ENCODE measurements at regions not wholly inside any gene's neighbourhood (a gene's known extent, or its start where the extent isn't known, plus 50 kb on each side); places are given as distances from the start of the nearest gene placed in this dataset.
A peak's percentile ranks its signal among the peaks of the same experiment; 100 is the strongest.
"Not testable (repeated sequence)": the region's sequence is repeated elsewhere in the genome, so short reads cannot be mapped to it uniquely, and the experiment has no call there.

DNA sequence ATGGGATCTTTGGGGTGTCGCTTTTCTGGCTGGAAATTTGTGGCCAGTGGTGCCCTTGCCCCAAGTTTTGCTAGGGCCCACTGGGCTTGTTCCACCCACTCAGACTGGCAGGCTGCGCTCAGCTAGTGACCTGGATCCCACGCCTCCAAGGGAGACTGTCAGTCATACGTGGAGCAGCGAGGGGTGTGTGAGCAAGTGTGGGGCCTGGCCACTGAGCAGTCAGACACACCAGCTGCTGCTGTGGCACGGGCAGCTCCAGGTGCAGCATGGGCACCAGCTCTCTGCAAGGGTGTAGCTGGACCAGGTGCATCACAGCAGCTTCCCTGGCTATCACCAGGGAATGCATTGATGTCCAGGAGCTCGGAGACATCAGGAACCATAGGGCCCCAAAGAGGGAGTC lies 327.0 kb downstream of the NR4A2 start:
- DNase-seq = no peak

DNA sequence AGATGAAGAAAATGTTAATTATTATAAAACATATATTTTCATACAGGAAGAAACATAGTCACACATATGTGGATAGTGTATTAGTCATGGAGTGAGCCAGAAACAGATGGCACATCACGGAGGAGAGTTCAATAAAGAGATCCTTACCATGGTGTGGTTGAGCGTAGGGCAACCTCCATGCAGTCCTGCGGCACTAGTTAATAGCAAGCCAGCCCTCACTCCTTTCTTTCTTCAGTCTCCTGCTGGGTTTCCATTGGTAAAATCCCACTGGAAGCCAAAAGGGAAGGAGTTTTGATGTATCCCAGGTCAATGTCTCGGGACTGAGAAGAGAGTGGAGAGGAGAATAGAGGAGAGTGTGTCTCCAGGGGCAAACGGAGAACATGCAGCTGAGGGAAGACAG lies 328.1 kb downstream of the NR4A2 start:
- no peak for DNase-seq

DNA sequence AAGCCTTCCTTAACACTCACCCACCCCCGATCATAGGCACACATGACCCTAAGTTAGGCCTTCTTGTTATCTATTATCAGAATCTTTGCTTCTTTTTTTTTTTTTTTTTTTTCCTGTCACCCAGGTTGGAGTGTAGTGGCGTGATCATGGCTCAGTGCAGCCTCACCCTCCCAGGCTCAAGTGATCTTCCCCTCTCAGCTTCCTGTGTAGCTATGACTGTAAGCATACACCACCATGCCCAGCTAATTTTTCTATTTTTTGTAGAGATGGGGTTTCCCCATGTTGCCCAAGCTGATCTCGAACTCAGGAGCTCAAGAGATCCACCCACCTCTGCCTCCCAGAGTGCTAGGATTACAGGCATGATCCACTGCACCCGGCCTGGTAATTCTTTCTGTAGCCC lies 328.7 kb downstream of the NR4A2 start:
- DNase-seq = no peak

DNA sequence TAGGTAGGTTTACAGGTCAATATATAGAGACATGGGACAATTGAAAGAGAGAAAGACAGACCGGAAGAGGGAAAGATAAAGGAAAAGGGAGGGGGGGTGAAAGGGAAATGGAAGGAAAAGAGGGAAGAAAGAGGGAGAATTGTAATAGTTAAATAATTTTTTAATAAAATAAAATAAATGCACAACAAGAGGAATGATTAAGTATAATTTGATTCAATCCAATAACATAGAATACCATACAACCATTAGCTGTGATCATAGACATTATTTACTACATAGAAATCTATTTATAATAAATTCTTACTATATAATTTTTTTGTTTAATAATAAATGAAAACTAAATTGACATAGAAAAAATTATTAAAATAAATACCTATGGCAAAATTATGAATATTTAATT lies 330.7 kb downstream of the NR4A2 start:
- no peak for DNase-seq

DNA sequence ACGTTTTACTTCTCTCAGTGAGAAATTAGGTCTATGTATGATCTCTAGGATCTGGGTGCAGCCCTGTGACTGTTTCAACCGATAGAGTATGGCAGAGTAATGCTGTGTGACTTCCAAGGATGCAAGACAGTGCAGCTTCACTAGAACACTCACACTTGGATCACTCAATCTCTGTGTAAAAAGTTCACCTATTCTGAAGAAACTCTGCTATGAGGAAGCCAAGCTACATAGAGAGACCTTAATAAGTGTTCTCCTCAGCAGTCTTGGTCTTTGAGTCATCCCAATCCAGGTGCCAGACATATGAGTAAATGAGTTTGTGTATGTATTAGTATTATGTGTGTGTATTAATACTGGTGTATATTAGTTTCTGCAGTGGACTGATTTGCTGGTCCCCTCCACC lies 335.0 kb downstream of the NR4A2 start:
- DNase-seq = no peak

DNA sequence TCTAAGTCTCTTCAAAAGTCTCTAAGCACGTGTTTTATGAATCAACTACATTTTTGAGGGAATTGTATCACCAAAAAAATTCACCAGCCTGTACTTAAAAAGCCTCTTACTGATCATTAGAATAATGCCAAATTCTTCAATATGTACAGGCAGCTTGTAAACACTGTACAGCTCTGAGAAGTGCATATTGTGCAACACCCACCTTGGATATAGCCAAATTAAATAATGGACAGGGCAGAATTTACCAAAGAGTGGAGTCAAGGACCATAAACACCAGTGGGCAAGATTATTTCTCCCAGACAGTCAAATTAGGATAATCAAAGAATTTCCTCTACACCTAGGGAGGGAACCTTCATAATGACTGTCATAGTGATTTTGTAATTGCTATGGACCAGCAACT lies 338.2 kb downstream of the NR4A2 start:
- no peak for DNase-seq

DNA sequence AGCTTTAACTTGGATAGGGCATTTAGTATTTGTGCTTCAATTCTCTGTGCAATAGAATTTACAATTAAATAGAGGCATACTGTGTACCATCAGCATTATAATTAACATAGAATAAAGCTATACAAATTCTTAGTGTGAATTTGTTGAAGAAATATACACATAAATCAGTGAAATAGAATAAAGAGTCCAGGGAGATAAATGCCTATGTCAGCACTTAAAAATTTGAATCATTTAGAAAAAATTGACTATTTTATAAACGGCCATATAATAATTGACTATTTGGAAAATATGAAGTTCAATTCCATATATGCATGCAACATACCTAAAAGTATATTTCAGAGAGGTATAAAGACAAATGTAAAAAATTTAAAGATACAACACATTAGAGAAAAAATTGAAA lies 348.7 kb downstream of the NR4A2 start:
- DNase-seq = no peak

DNA sequence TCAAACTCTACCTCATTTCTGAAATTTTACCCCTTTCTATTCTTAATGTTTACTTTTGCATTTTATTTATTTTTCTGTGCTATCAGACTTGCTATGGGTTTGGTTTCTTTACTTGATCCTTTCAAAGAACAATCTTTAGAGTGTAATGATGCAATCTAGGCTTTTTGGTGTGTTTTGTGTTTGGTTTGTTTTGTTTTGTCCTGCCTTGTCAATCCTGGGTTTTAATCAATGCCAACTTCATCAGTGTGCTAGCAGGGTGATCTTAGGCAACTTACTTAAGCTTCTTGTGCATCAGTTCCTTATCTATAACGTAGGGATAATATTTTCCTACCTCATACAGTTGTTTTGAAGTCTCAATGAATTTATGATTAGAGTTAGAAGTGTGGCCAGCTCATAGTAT lies 350.4 kb downstream of the NR4A2 start:
- DNase-seq = no peak

DNA sequence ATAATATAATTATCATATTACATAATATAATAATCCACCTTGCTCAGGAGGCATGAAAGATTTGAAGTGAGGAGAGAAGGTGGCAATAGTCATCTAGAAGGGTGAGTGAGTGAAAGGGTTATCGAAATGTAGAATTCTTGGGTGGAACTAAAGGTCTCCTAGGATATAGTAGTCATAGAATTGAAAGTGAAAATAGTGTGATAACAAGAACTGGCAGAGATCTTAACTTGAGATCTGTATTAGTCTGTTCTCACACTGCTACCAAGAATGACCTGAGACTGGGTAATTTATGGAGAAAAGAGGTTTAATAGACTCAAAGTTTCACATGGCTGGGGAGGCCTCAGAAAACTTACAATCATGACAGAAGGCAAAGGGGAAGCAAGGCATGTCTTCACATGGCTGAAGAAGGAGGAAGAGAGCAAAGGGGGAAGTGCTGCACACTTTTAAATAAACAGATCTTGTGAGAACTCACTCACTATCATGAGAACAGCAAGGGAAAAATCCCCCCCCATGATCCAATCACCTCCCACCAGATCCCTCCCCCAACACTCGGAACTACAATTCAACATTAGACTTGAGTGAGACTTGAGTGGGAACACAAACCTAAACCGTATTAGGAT lies 351.5 kb downstream of the NR4A2 start:
- no peak for DNase-seq

DNA sequence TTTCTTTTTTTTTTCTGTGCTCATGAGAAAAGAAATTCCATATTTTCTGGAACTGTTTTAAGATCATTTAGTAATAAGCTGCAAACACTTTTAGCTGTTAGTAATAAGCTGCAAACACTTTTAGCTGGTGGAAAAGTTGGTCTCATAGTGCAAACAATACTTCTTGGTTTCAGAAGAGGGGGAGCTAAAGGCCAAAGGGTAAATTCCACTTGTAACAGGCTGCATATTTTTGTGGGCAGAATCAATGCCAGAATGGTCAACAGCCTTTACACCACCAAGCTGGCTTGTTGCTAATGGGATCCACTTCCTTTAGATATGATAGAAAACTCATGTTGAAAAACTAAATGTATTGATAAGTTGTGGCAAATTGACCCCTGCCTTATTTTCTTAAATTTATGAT lies 356.8 kb downstream of the NR4A2 start:
- peak; percentile 14 for DNase-seq

DNA sequence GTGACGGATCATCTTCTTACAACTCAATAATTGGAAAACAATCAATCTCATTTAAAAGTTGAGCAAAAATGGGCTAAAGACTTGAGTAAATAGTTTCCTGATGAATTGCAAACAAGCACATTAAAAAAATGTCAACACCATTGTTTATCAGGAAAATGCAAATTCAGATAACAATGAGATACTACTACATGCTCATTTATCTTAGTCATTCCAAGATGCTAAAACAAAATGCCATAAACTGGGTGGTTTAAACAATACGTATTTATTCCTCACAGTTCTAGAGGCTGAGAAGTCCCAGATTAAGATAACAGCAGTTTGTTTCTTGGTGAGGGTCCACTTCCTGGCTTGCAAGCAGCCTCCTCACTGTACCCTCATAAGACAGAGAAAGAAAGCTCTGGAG lies 359.6 kb downstream of the NR4A2 start:
- no peak for DNase-seq

DNA sequence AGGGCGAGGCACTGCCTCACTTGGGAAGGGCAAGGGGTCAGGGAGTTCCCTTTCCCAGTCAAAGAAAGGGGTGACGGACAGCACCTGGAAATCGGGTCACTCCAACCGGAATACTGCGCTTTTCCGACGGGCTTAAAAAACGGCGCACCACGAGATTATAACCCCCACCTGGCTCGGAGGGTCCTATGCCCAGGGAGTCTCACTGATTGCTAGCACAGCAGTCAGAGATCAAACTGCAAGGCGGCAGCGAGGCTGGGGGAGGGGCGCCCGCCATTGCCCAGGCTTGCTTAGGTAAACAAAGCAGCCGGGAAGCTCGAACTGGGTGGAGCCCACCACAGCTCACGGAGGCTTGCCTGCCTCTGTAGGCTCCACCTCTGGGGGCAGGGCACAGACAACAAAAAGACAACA lies 366.5 kb downstream of the NR4A2 start:
- not testable (repeated sequence) for DNase-seq

DNA sequence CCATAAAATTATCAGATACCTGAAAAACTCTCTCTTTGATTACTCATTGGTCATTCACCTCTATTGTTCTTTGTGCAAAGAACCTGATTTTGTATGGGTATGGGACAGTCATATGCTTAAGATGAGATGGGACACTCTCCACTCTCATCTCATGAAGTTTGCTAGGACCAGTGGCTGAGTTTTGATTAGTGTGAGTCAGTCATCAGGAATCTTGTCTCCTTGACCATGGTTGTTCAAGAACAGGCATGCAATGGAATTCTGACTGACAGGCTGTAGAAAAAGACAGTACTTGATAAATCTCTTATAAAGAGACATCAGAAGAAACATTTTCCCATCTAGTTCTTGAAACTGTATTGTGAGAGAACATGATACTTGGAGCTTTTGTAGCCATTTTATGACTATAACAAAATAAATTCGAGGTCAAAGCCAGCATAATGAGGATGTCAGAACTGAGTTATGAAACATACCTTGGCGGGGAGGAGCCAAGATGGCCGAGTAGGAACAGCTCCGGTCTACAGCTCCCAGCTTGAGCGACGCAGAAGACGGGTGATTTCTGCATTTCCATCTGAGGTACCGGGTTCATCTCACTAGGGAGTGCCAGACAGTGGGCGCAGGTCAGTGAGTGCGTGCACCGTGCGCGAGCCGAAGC lies 367.0 kb downstream of the NR4A2 start:
- no peak for DNase-seq

DNA sequence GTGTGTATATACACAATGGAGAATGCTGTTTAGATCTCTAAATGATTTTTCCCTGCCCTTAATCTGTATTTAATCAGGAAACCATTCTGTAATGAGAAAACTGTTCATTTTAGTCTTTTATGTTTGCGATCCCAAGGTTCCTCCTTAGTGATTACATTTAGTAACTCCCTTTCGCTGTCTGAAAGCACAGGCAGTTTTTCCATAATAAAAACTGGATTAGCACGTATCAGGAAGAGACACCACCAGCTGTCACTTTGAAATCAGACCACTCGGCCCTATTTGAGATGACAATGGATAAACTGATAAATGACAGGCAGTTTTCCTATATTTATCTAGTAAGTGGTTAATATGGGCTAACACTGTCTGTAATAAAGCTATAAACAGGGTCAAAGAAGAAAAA lies 370.9 kb downstream of the NR4A2 start:
- no peak for DNase-seq

DNA sequence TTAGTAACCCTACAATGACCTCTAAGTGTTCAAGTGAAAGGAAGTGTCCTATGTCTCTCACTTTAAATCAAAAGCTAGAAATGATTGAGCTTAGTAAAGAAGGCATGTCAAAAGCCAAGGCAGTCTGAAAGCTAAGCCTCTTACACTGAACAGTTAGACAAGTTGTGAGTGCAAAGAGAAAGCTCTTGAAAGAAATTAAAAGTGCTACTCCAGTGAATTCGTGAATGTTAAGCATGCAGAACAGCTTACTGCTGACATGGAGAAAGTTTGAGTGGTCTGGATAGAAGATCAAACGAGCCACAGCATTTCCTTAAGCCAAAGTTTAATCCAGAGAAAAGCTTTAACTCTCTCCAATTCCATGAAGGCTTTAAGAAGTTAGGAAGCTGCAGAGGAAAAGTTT lies 373.7 kb downstream of the NR4A2 start:
- no peak for DNase-seq

DNA sequence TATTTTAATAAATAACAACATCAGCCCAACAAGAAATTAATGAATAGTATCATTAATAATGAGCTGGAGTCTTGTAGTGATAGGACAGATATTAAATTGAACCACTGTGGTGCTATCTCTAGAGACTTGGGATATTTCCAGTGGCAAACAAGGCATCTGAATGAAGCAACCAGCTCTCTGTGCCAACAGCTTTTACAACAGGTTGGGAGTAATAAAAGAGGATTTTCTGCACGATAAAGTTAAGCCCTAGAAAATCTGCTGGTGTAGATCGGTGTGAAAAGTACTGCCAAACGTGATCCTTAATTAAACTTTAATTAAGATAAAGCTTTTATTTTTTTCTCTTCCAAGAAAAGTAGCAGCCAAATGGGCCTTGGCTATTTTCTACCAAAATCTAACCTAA lies 385.5 kb downstream of the NR4A2 start:
- DNase-seq = no peak

DNA sequence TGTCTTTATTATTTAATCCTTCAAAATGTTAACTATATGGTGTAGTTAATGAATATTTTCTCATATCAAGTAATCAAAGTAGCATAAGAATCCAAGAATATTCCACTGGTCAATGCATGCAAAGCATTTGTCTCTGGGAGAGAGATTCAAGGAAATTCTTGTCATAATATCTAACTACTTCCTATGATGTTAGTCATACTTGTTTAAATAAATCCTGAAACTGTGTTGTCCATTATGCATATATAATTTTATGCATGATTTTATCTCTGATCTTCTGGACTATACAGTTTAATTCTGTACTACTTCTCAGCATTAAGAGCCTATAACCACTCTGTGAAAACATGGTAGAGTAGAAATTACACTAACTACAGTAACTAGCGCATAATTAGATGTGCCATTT lies 388.3 kb downstream of the NR4A2 start:
- no peak for DNase-seq

DNA sequence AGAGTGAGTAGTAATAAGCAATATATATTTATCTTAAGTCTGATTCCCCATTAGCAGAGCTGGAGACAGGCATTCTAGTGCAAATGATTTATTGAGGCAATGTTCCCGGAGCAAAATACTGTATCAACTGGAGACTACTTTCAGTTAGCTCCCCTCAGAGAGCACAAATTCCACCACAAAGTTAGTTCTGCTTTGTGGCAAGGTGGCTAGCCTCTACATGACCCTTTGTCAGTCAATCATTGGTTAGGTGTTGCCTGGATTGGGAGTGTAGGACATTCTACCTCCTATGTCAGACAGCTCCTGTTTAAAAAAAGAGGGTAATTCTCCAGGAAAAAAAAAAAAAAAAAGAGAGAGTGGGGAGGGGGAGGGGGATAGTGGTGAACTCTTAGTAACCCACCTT lies 402.2 kb downstream of the NR4A2 start:
- DNase-seq = no peak

DNA sequence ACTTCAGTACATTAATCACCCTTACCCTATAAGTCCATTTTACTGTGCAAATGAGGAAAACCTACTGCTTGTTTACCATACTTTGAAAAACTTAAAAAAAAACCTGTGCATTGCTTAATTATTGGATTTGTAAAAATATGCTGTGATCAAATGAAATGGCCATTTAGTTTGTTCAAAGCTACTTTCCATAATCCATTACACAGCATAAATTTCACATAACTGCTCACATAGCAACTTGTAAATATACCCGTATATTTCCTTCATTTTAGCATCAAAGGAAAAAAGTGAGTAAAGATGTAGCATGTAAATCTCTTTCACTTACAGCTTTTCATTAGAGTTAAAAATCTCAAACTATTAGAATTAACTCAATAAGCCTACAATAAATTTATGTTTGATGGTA lies 415.1 kb downstream of the NR4A2 start:
- DNase-seq = no peak

DNA sequence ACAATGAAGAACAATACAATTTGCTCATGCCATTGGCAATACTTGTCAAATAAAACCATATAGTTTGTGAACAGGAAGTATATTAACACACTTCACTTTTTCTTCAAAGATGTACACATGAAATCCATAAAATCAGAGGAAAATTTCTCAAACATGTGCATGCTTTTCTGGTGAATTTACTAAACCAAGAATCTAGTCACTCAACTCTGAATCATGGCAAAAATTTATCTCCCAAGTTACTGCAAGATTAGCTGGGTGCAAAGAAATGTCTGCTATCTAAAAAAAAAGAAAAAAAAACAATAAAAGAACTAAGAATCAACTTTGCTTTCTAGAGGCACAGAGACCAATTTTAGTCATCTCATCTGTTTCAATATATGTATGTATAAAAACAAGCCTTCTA lies 419.2 kb downstream of the NR4A2 start:
- no peak for DNase-seq

DNA sequence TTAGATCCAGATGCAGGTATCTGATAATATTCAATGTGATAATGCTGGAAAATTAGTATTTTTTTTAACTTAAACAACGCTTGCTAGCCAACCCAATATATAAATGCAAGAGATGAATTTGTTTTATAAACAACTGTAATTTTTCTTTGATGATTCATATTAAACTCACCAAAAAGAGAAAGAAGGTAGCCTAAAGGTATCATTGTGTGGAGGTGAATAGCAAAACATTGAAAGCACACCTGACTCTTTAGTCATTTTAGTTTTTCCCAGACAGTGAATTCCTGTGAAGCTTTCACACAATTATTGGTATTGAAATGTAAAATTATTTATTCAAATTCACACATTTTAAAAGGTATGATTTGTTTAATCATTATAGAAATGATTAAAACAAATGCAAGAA lies 424.0 kb downstream of the NR4A2 start:
- no peak for DNase-seq

DNA sequence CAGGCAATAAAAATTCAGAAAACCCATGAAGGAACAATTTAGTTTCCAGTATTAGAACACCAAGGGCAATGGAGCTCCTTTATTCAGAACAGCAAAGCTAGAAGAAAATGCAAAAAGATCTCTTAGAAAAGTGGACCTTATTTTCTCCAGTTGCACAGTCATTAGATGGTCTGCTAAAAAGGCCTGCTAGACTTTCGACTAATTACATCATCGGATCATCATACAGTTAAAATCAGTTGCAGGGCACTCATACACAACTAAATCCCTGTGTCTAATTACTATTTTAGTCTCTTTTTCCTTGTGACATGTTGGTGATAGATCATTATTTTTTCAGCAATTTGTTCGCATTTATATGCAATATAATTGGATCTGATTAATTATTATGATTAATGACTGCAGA lies 425.3 kb downstream of the NR4A2 start:
- DNase-seq = no peak

DNA sequence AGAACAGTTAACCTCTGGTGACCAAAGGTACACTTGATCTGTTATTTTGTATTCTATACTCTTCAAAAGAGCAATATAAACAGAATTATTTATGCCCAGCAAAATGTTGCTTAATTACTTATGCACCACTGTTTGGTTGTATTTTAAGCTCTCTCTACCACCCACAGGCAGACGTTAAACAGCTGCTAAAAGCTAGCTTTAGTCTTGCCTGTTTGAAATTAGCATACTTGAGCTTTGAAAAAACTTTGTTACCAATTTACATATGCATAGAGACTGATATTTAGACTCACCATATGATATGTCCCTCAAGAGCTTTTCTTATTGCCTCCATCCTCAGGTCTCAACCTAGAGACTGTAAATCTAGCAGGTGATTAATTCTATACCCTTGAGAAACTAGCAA lies 426.9 kb downstream of the NR4A2 start:
- no peak for DNase-seq

DNA sequence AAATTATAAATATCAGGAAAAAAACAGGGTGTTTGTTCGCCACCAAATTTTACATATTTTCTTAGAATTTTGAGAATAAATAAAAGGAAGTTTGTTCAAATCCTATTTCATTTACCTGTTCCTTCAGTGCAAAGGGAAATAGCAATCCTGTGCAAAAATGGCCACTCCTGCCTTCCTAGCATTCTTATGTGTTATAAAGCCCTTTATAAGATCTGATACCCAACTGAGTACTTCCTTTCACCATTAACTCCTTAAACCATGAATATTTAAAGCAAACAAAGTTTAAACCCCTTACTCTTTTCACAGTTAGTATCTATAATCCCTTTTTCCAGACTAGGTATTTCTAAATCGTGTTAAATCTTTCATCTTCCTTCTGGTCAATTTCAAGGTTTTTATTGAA lies 427.8 kb downstream of the NR4A2 start:
- no peak for DNase-seq

DNA sequence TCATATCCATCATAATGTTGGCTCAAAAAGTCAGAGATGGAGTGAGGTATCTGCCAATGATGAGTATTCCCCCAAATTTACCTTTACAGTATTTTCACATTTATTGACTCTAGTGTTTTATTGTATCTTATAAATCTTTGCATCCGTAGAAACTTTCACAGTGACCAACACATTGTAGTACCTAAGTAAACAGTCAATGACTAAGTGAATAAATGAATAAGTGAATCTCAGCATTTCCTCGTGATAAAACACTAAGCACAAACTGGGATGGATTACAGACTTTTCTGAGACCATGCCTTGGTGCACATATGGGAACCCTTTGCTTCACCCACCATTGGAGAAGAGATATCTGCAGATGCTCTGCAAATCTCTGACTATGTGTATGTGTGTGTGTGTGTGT lies 429.9 kb downstream of the NR4A2 start:
- DNase-seq = no peak

Data from tongue (tissue), 1 donor.